GM18526 (cell line): ENCODE measurements at regions not wholly inside any gene's neighbourhood (a gene's known extent, or its start where the extent isn't known, plus 50 kb on each side); places are given as distances from the start of the nearest gene placed in this dataset.

Source experiments
- POLR2A ChIP-seq: IDR thresholded peaks from 3 replicates; pipeline ENCODE4 v1.6.1; 2011; ENCODE audit not compliant: insufficient read length; ENCODE audit errors: extremely low read depth

GRCh38 chr4:184313058-184313581 lies 95.4 kb upstream of the ENPP6 start:
- no peak for TF ChIP-seq POLR2A

- TF ChIP-seq POLR2A = no peak
Measured at GRCh38 chr4:184312126-184312525, 94.5 kb upstream of the ENPP6 start.

DNA sequence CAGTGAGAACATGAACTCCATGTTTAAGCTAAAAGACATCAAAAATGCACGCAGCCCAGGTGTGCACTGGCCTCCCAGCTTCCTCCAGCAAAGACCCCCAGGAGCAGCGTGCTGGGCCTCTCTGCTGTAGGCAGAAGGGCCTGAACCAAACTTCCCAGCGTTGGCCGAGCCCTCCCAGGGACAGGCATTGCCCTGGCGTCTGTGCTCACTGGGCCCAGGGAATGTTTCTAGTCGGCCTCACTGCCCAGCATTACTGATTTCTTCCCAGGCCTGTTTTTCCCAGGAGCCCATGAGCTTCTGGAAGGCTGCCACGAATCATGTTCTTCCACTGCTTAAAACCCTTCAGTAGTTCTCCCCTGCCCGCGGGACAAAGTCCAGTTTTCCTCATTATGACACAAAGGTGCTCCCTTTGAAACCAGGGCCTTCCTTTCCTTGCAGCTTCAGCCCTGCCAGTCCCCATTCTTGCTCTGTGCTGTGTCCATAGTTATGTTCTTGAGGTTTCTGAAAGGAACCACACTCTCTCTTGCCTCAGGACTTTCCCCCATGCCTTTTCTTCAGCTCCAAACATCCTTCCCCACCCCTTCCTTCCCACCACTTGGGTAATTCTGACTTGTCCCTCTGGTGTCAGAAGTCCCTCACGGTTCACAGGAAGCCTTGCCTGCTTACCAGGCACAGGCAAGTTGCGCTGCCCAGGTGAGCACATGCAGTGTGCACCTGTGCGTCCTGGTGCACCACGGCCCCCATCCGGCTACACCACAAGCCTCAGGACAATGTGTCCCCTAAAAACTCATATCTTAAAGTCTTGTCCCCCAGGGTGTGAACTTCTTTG lies 93.4 kb upstream of the ENPP6 start:
- no peak for TF ChIP-seq POLR2A

DNA sequence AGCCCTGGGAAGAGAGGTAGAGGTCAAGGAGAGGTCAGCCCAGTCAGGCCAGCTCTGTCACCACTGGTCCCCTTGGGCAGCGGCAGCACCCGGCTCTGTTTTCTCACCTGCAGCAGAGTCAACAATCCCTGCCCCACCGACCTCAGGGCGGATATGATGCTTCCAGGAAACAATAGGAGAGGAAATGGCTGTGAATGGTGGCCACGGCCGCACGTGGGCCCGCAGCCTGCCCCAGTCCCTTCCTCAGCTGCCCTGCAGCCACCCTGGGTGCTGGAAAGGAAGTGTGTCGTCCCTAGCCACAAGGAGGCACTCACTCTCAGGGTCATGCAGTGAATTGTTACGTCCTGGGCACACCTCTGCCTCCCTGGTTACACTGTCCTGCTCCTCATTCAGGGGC lies 92.5 kb upstream of the ENPP6 start:
- TF ChIP-seq POLR2A = no peak

- TF ChIP-seq POLR2A = no peak
Measured at GRCh38 chr4:184309241-184310170, 91.8 kb upstream of the ENPP6 start.

- no peak for TF ChIP-seq POLR2A
Measured at GRCh38 chr4:184306949-184307348, 89.3 kb upstream of the ENPP6 start.

DNA sequence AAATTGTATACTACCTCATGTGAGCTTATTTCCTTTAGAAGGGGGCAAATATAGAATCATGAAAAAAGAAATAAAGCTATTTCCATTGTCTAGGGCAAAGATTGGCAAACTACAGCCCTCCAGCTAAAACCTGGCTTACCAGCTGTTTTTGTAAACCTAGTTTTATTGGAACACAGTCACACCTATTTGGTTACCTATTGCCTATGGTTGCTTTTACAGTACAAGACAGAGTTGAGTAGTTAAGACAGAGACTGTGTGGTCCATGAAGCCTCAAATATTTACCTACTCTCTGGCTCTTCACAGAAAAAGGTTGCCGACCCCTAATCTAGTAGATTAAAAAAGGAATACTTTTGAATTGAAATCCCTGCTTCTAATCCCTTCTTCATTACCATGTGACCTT lies 88.8 kb upstream of the ENPP6 start:
- no peak for TF ChIP-seq POLR2A

DNA sequence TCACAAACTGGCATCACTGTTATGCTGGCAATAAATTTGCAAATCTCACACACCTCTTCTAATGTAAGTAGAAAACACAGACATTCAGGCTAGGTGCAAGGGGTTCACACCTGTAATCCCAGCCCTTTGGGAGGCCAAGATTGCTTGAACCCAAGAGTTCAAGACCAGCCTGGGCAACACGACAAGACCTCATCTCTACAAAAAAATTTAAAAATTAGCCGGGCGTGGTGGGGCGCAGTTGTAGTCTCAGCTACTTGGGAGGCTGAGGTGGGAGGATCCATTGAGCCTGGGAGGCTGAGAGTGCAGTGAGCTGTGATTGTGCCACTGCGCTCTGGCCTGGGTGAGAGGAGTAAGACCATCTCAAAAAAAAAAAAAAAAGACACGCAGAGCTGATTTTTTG lies 83.1 kb upstream of the ENPP6 start:
- TF ChIP-seq POLR2A = no peak

DNA sequence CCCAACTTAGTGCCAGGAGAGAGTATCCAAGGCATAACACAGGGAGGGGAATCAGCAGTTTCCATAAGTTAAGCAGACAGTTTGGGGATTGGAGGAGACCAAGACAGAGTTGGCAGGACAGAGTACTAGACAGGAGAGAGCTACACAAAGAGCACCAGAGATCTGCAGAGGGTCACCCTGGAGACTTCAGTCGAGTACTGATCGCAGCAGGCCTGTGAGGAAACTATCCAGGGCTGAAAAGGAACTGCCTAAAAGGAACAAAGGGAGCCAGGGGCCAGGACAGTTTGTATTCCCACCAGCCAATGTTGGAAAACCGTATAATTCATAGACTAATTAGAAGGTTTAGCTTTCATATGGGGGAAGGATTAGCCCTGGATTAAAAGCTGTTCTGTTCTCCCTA lies 80.6 kb upstream of the ENPP6 start:
- TF ChIP-seq POLR2A = no peak

GRCh38 chr4:184295206-184295605 lies 77.5 kb upstream of the ENPP6 start:
- no peak for TF ChIP-seq POLR2A

- no peak for TF ChIP-seq POLR2A
Measured at GRCh38 chr4:184294606-184295133, 77.0 kb upstream of the ENPP6 start.

- no peak for TF ChIP-seq POLR2A
Measured at GRCh38 chr4:184293552-184293951, 75.9 kb upstream of the ENPP6 start.

GRCh38 chr4:184292877-184293276 lies 75.2 kb upstream of the ENPP6 start:
- no peak for TF ChIP-seq POLR2A

- no peak for TF ChIP-seq POLR2A
Measured at GRCh38 chr4:184292465-184292867, 74.8 kb upstream of the ENPP6 start.

GRCh38 chr4:184289179-184289535 lies 71.5 kb upstream of the ENPP6 start:
- TF ChIP-seq POLR2A = no peak
